ENCODE measurements at regions not wholly inside any gene's neighbourhood (a gene's known extent, or its start where the extent isn't known, plus 50 kb on each side); places are given as distances from the start of the nearest gene placed in this dataset.

DNA sequence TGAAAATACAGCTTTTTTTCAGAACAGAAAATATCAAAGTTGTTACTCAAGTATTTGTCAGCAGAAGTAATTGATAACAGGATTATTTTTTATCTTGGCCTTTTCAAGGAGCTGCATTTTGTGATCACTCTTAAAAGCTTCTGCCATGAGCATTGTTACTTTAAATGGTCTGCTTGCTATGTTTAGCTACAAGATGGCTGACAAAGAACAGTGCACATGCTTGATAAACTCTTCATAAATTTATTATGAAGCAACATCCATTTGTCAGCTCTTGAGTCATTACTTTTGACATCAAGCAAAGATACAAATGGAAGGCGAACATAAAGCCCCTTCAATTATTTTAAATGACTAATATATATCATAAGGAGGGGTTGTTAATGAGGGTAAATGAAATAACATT is 205.4 kb upstream of the RPS6KA3 start:
- TF ChIP-seq, protein P1, sequence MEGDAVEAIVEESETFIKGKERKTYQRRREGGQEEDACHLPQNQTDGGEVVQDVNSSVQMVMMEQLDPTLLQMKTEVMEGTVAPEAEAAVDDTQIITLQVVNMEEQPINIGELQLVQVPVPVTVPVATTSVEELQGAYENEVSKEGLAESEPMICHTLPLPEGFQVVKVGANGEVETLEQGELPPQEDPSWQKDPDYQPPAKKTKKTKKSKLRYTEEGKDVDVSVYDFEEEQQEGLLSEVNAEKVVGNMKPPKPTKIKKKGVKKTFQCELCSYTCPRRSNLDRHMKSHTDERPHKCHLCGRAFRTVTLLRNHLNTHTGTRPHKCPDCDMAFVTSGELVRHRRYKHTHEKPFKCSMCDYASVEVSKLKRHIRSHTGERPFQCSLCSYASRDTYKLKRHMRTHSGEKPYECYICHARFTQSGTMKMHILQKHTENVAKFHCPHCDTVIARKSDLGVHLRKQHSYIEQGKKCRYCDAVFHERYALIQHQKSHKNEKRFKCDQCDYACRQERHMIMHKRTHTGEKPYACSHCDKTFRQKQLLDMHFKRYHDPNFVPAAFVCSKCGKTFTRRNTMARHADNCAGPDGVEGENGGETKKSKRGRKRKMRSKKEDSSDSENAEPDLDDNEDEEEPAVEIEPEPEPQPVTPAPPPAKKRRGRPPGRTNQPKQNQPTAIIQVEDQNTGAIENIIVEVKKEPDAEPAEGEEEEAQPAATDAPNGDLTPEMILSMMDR (IDR thresholded peaks at IDR 0.05; ENCODE audit: low read depth, low read length) = no peak
- TF ChIP-seq EZH2phosphoT487 (IDR thresholded peaks at IDR 0.05; ENCODE audit: low read depth) = no peak
- Histone ChIP-seq H3K4me3 (ENCODE audit: low read length) (no peak overlapping the region), H3K4me1 (ENCODE audit: low read length) (no peaks in the 10 kb centered on the region), H3K27ac (ENCODE audit: low read length) (no peak overlapping the region), H3K4me2 (ENCODE audit: low read length) (no peak overlapping the region), H3K27me3 (ENCODE audit: low read depth, low read length) (0 out of 2 replicates have a peak, but pooled peaks cover 2% of the 10 kb centered on the region), H3K79me2 (ENCODE audit: low read length) (no peaks in the 10 kb centered on the region), H3K9me3 (ENCODE audit: insufficient read depth, low read length) (no peaks in the 10 kb centered on the region), H3K9ac (ENCODE audit: low read length) (no peak overlapping the region), H2AFZ (ENCODE audit: low read depth, low read length) (no peak overlapping the region), H4K20me1 (ENCODE audit: insufficient read depth, low read length) (no peaks in the 10 kb centered on the region), H3K36me3 (replicated peaks; ENCODE audit: low read depth, low read length) (no peaks in the 10 kb centered on the region)

DNA sequence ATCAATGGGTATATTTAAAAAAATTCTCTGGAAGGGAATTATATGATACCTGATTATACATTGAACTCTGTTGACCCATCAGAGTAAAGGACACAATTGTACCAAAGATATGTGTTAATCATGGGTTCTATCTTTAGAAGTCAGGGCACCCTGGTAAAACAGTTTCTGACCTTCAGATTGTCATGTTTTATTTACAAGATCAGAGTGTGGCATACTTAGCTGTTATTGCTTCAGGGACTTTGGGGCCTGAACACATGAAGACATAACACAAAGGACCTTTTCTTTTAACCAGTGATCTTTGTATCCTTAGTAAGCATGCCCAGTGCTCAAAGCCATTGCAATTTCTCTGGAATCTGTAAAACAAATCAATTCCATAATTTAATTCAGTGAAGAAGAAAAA is 204.8 kb upstream of the RPS6KA3 start:
- Histone ChIP-seq H3K4me1 (ENCODE audit: low read length) (no peaks in the 10 kb centered on the region), H3K4me2 (ENCODE audit: low read length) (no peak overlapping the region), H4K20me1 (ENCODE audit: insufficient read depth, low read length) (no peaks in the 10 kb centered on the region), H3K4me3 (ENCODE audit: low read length) (no peak overlapping the region), H2AFZ (ENCODE audit: low read depth, low read length) (no peak overlapping the region), H3K9me3 (ENCODE audit: insufficient read depth, low read length) (no peaks in the 10 kb centered on the region), H3K36me3 (replicated peaks; ENCODE audit: low read depth, low read length) (no peaks in the 10 kb centered on the region), H3K27ac (ENCODE audit: low read length) (no peak overlapping the region), H3K27me3 (ENCODE audit: low read depth, low read length) (no peaks in the 10 kb centered on the region), H3K79me2 (ENCODE audit: low read length) (no peaks in the 10 kb centered on the region), H3K9ac (ENCODE audit: low read length) (no peak overlapping the region)
- TF ChIP-seq, protein P1 (IDR thresholded peaks at IDR 0.05; ENCODE audit: low read depth, low read length) = no peak
- no peak for TF ChIP-seq EZH2phosphoT487 (IDR thresholded peaks at IDR 0.05; ENCODE audit: low read depth)

GRCh38 chrX:20463296-20464075 is 196.8 kb upstream of the RPS6KA3 start:
- Histone ChIP-seq H3K9me3 (ENCODE audit: insufficient read depth, low read length) (no peaks in the 10 kb centered on the region), H3K36me3 (replicated peaks; ENCODE audit: low read depth, low read length) (no peaks in the 10 kb centered on the region), H3K4me2 (ENCODE audit: low read length) (no peak overlapping the region; the same call in 1 of the 2 replicates), H3K79me2 (ENCODE audit: low read length) (no peaks in the 10 kb centered on the region), H3K27me3 (ENCODE audit: low read depth, low read length) (peaks cover 28% of the 10 kb centered on the region), H4K20me1 (ENCODE audit: insufficient read depth, low read length) (no peaks in the 10 kb centered on the region), H3K4me1 (ENCODE audit: low read length) (peaks cover 3% of the 10 kb centered on the region; the same call in 1 of the 2 replicates), H2AFZ (ENCODE audit: low read depth, low read length) (no peak overlapping the region), H3K9ac (ENCODE audit: low read length) (no peak overlapping the region), H3K27ac (ENCODE audit: low read length) (no peak overlapping the region), H3K4me3 (ENCODE audit: low read length) (no peak overlapping the region)
- no peak for TF ChIP-seq EZH2phosphoT487 (IDR thresholded peaks at IDR 0.05; ENCODE audit: low read depth)
- TF ChIP-seq, protein P1 (IDR thresholded peaks at IDR 0.05; ENCODE audit: low read depth, low read length) = no peak

- H3K9me3 ChIP-seq (ENCODE audit: insufficient read depth, low read length) = no peaks in the 10 kb centered on the region
- no peaks in the 10 kb centered on the region for H3K79me2 ChIP-seq (ENCODE audit: low read length)
- H3K4me3 ChIP-seq (ENCODE audit: low read length) = no peak overlapping the region
- H2AFZ ChIP-seq (ENCODE audit: low read depth, low read length) = no peak overlapping the region
- H3K4me2 ChIP-seq (ENCODE audit: low read length) = no peak overlapping the region
- no peak overlapping the region for H3K9ac ChIP-seq (ENCODE audit: low read length)
- no peaks in the 10 kb centered on the region for H4K20me1 ChIP-seq (ENCODE audit: insufficient read depth, low read length)
- peaks cover 34% of the 10 kb centered on the region for H3K27me3 ChIP-seq (ENCODE audit: low read depth, low read length)
- H3K36me3 ChIP-seq (replicated peaks; ENCODE audit: low read depth, low read length) = no peaks in the 10 kb centered on the region
- H3K4me1 ChIP-seq (ENCODE audit: low read length) = peaks cover 3% of the 10 kb centered on the region; the same call in 1 of the 2 replicates
- no peak overlapping the region for H3K27ac ChIP-seq (ENCODE audit: low read length)
- TF ChIP-seq EZH2phosphoT487 (IDR thresholded peaks at IDR 0.05; ENCODE audit: low read depth) = no peak
- TF ChIP-seq, protein P1 (IDR thresholded peaks at IDR 0.05; ENCODE audit: low read depth, low read length) = no peak
Observed at GRCh38 chrX:20461576-20461975, 194.9 kb upstream of the RPS6KA3 start.
